GM19467 (cell line): ENCODE measurements at regions not wholly inside any gene's neighbourhood (a gene's known extent, or its start where the extent isn't known, plus 50 kb on each side); places are given as distances from the start of the nearest gene placed in this dataset.
A peak's percentile ranks its signal among the peaks of the same experiment; 100 is the strongest.

Experiments used
- ATAC-seq: cut with Tn5 transposase; IDR thresholded peaks from one replicate; pipeline ENCODE4 v1.9.1; 2021; ENCODE audit warnings: mild to moderate bottlenecking, moderate library complexity; ENCODE audit not compliant: unreplicated experiment

DNA sequence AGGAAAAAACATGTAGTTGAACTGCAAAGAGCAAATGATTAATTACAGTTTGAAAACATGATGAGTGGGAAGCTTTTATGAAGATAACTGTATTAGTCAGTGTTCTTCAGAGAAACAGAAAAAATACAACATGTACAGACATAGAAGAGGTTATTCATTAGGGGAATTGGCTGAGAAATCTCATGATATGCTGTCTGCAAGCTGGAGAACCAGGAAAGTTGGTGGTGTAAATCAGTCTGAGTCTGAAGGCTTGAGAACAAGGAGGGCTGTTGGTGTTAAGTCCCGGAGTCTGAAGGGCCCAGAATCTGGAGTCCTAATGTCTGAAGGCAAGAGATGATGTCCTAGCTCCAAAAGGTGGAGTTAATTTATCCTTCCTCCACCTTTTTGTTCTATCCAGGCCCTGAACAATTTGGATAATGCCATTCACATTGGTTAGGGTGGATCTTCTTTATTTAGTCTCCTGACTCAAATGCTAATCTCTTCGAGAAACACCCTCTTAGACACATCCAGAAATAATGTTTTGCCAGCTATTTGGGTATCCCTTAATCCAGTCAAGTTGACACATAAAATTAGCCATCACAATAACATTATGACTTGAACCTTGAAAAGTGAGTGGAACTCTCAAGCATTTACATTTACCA, 672.9 kb upstream of the PTBP2 start:
- ATAC-seq = no peak

DNA sequence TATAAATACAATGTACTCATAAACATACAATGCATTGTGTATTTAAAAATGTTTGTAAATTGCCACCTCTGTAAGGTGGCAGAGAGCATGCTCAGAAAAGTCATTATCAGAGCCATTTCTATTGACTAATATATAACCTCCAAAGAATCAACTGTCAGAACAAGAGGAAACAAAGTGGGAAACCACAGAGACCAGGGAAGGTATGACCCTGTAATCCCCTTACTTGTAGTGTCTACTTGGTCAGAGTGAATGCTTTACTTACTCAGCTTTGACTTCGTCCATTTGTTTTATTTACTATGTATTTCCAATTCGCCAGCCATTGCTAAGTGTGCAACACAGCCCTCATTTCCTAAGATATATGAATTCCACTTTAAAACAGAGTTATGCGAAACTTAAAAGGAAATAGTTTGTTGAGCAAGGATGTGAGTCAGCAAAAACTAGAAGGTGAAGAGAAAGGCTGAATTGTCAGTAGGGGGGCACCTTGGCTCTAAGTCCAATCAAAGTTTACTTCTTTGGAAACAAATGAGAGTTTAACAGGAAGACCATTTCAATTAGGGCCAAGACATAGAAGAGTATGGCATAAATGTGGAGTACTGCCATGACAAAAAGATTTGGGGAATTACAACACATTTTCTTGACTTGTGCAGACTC, 671.7 kb upstream of the PTBP2 start:
- no peak for ATAC-seq

DNA sequence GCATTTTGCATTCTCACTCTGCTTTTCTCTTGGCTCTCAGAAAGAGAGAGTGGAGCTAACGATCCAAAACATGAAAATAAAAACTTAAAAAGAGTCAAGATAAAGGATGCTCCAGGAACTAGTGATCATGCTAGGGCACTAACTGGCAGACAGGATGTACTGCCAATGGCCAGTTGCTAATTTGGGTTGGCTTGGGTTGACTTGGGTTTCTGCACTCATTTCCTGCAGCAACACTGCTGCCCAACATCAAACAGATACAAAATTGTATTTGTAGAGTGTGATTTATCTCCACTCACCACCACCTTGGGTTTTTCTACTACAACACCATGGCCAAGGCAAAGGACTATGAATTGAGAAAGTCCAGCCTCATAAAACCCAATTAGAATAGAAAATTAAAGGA, 662.3 kb upstream of the PTBP2 start:
- ATAC-seq = no peak

DNA sequence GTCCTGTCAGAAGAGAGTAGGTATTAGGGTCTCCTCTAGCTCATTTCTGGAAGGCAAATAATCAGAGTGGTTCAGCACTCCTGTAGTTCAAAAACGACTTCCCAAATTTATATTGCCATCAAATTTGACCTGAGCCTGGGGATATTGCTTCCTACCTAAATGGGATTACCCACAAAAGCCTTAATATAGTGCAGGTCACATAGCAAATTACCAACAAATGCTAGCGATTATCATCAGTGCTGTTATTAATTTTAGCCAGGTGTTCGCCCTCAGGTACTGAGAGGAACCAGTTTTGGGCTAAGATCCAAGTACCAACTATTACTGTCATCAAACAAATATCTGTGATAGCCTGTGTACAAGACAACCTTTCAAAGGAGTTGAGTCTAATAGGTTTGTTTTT, 661.8 kb upstream of the PTBP2 start:
- ATAC-seq = no peak

DNA sequence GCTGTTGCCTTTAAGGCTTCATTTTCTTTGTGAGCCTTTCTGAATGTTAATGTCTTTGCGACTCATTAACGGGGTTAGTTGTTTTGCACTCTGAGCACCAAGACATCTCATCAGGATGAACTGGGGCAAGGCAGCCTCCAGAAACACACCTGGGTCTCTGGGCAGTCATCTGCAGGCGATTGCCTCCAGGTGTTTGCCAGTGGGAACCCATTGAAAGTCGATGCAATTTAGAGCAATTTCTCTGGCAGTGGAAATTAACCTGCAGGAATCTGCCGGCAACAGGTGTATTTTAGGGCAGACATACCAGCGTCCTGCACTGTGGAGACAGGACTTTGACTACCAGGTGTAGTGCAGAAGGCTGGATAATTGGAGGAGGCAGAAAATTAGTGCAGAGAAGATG, 661.0 kb upstream of the PTBP2 start:
- ATAC-seq = no peak

GRCh38 chr1:96072021-96072420, 649.6 kb upstream of the PTBP2 start:
- ATAC-seq = no peak

DNA sequence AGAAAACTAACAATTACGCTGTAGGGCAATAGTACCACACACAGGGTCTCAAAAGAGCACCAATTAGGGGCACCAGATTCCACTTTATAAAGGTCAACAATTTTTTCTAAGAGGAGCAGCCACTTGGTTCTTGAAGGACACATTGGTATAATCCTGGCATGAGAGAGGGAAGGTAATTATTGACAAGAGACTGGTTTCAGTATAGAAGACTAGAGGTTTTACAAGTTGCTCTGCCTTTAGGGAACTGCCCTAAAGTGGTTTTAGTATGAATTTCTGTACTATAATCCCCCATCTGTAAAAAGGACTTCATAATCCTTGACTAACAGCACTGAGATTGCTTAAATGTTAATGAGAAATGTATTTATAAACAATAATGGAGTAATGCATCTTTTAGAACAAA, 648.5 kb upstream of the PTBP2 start:
- peak; percentile 79 for ATAC-seq

- no peak for ATAC-seq
Measured at GRCh38 chr1:96074422-96074821, 647.2 kb upstream of the PTBP2 start.

DNA sequence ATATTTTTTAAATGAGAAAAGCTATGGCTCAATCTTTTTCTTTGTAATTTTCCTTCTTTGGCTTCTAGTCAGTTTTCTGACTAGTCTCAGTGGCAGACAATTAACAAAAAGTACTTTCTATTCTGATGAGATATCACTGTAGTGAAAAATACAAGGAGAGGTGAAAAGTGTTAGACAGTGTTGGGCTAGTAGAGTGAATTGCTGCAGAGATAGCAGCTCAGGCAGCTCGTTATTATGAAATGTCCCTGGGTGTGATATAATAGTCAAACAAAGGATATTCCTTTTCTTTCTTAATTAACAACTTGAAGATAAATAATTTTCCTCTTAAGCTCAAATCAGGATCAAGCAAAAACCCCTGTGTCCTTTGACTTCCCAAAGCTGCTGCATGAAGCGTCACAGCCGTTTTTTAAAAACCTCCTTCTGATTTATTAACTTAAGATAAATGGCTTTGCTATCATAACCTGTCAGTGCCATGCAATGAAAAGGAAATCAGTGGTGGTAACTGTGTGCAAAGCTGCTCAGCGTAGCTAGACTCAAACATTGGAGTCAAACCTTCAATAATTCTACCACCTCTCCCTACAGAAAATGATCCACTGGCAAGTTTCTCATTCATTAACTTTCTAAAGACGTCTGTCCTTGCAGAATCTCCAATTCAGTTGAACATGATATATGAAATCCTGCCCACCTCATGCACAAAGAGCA, 646.6 kb upstream of the PTBP2 start:
- ATAC-seq = no peak

DNA sequence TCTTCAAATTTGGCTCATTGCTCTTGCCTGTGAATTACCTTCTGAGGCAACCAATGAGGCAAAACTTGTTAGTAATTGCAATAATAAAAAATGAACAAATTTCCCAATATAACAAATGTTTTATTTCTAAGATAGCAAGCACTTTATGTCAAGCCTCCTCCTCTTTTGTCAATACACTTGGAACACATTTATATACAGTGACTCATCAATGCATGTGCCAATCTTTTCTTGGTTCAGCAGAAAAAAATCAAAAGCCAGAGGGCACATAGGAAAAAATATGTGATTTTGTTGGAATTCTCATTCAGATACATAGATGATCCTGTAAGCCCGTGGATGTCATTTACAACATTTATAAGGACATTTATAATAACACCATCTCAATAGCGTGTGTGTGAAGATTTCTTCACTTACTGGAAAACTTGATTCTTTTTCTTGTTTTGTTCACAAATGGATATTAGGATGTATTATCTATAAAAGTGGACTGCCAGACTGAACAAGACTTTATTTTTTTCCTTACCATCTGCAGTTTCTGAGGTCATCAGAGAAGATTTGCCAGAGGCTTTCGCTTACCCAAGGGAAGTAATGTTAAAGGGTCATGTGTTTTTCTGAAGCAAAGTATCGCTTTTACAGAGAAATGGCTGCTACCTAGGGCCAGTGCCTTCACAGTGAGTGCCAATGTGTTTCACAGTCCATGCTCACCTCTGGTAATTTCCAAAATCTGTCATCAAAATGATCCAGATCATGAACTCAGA, 645.7 kb upstream of the PTBP2 start:
- ATAC-seq = no peak

- no peak for ATAC-seq
Measured at GRCh38 chr1:96076589-96076988, 645.0 kb upstream of the PTBP2 start.

- ATAC-seq = no peak
Measured at GRCh38 chr1:96079581-96079980, 642.0 kb upstream of the PTBP2 start.

- no peak for ATAC-seq
Measured at GRCh38 chr1:96080925-96081324, 640.7 kb upstream of the PTBP2 start.

DNA sequence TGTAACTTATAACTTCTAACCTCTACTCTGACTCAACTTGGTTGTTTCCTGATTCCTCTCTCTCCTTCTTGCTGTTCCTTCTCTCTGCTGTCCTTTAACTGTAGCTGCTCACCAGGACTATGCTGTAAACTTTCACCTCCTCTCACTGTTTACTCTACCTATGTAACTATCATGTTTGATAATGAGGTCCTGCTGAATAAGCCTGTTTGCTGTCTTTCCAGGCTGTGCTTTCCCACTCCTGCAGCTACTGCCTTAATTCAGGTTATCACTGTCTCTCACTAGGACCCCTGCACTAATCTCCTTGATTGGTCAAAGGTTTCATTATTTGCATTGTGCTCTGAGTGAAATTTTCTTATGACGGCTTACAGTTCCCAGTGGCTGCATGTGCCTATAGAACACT, 633.9 kb upstream of the PTBP2 start:
- no peak for ATAC-seq

GRCh38 chr1:96090134-96090533, 631.5 kb upstream of the PTBP2 start:
- ATAC-seq = no peak

DNA sequence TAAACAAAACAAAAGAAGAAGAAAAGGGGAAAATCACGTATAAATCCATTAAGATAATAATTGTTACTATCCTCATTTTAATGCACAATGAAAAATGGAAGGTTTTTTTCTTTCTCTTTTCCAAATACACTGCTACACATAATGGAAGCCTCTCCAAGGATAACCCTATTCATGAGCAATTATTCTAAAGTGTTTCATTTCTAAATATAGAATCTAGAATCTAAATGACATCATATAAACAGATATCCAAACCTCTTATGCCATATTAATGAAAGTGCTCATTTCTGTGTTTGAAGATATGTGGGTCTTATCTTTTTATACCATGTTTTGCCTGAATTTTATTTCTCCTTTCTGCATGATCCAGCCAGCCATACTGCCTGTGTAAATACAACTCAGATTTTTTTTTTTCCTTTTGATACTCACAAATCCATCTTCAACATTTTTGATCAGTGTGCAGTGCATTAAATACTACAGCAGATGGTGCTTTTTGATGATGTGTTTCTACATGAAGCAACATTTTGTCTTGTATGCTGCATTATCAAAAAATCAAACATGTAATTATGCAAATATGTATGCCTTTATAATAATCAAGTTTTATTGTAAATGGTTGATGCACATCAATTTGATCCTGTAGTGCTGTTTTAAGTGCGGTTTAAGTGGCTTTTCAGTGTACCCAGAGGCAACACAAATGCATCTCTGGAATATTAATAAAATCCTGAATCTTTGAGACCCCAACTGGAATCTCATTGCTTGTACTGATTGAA, 625.6 kb upstream of the PTBP2 start:
- no peak for ATAC-seq

DNA sequence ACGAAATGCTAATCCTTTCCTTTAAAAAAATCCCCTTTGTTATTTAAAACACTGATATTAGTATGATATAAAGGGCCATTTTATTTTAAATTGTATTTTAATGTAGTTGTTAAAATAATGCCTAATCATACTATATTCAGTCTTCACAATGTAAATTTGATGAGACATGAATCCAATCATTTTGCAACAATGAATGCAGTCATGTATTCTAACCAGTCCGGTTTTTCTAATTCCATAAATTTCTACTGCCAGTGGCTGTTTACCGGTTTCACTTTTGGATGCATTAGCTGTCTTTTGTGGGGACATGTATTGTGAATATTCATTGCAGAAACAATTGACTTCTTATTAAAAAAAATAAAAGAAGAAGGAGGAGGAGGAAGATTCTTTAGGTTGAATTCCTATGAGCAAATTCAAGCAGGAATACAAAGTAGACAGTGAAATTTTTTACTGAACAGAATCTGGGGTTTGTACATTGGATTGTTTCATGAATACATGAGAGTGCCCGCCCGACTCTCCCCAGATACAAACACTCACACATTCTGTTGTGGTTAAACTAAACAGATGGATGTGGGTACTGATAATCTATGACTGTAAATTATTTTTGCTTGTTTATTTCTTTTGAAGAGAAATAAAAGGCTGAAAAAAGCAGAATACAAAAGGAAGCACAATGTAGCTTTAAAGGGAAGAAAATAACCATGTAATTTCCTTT, 624.8 kb upstream of the PTBP2 start:
- no peak for ATAC-seq

DNA sequence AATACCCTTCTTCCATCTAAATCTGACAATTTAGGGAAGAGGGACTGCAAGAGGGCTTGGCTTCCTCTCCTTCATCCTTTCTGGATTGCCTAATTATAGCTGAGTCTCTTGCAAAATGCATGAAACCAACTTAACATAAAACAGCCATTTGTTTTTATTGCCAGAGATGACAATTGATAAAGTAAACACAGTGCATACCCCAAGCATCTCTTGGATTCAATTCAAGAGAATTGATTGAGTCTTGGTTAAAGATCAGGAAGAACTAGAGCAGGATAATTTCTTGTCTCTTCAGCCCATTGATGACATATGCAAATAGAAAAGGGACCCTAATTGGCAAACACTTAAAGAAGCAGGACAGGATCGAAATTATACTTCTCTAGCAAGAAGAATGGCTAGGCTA, 617.1 kb upstream of the PTBP2 start:
- no peak for ATAC-seq

DNA sequence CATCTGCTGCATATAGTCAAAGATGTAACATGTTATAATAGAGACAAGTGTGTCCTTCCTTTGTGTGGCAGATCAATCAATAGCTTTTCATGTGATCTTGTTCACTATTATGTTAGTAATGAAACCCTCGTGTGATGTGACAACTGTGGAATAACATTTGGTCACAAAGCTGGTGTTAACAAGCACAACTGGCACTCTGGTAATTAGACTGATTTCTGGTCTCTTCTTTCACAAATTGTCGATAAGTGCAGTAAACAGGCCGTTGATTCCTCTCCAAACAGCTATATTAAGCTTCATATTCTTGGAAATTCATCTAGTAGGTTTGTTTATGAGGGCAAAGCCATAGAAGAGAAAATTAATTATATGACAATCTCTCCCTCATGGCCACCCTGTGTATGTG, 616.7 kb upstream of the PTBP2 start:
- no peak for ATAC-seq

DNA sequence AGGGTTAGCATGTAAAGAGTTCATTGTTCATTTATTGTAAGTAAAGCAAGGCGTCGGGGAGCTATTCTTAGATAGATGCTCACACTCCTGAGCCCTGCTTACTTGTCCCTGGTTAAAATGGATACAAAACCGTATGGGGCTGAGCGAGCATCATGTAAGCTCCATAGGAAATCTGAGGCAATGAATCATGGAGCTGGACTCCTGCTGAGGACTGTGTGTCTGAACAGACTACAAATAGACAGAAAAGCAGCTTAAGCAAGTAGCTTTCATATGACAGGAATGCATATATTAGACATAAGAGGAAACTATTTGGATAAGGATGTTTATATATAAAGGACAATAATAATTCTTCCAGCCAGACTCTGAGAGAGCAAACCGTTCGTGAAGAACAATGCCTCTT, 604.9 kb upstream of the PTBP2 start:
- ATAC-seq = no peak
